GM12872 (cell line): ENCODE measurements at regions not wholly inside any gene's neighbourhood (a gene's known extent, or its start where the extent isn't known, plus 50 kb on each side); places are given as distances from the start of the nearest gene placed in this dataset.

Source experiments
- TF ChIP-seq, protein P1 (sequence below): IDR thresholded peaks from 3 replicates; pipeline ENCODE4 v1.5.1; 2011; ENCODE audit warnings: low read depth, mild to moderate bottlenecking, low read length, moderate library complexity; ENCODE audit not compliant: insufficient read depth

DNA sequence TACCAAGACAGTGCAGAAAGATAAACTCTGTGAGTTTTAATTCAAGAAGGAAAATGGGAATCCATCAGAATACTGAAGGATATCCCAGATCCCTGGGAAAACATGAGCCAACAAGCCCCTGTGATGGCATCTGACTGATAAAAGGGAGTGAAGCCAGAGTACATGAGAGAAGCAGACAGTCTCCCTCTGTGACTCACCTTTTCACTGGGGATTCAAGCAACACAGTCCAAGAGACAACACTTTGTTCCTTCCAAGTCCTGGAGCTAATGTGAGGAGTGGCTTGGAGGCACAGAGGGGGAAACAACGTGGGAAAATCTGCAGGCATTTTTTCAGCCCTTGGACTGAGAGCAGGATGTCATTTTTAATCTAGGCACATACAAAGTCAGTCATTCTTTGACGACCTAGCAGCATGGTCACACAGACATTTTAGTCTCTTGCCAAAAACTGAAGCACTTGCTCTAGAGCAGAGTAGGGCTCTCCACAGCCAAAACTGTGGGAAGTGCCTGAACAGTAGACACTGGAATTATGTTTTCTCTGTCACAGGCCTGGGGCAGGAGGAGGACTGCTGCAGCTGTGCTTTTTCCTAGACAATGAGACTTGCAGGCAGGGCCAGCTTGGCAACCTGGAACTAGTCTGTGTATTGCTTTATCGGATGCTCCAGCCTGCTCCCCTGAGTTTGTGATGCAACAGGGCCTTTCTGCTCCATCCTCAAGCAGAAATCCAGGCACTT, 465.0 kb upstream of the GJE1 start:
- TF ChIP-seq, protein P1, sequence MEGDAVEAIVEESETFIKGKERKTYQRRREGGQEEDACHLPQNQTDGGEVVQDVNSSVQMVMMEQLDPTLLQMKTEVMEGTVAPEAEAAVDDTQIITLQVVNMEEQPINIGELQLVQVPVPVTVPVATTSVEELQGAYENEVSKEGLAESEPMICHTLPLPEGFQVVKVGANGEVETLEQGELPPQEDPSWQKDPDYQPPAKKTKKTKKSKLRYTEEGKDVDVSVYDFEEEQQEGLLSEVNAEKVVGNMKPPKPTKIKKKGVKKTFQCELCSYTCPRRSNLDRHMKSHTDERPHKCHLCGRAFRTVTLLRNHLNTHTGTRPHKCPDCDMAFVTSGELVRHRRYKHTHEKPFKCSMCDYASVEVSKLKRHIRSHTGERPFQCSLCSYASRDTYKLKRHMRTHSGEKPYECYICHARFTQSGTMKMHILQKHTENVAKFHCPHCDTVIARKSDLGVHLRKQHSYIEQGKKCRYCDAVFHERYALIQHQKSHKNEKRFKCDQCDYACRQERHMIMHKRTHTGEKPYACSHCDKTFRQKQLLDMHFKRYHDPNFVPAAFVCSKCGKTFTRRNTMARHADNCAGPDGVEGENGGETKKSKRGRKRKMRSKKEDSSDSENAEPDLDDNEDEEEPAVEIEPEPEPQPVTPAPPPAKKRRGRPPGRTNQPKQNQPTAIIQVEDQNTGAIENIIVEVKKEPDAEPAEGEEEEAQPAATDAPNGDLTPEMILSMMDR = no peak

DNA sequence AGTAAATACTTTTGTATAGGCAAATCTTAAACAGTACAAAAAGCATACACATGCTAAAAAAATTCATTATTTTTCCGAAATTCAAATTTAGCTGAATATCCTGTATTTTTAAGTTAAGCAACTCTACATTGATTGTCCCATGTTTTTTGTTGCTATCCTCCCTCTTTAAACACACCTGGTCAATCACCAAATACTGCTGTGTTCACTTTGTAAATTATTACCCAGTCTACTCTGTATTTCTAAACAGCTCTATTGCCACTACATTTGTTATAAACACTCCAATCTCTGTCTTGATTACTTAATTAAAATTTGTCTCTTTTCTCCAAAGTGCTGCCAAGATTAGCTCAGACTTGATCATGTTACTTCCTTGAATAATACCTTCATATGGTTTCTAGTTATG, 466.5 kb upstream of the GJE1 start:
- TF ChIP-seq, protein P1 = no peak

DNA sequence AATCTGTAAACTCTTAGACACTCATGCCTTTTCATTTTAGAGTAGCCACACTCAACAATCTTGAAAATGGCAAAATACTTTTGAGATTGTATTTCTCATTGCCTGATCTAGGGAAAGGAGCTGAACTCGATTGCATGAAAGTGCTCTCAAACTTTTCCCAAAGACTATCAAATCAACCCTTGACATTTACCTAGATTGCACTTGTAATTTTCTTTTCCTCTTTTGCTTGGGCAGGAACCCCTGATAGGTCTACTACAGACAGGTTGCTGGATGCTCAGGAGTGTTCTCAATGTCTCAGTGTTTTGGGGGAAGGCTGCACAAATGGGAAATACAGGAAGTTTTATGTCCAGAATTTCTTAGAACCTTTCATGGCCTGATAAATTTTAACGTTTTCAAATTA, 468.0 kb upstream of the GJE1 start:
- TF ChIP-seq, protein P1 = no peak

DNA sequence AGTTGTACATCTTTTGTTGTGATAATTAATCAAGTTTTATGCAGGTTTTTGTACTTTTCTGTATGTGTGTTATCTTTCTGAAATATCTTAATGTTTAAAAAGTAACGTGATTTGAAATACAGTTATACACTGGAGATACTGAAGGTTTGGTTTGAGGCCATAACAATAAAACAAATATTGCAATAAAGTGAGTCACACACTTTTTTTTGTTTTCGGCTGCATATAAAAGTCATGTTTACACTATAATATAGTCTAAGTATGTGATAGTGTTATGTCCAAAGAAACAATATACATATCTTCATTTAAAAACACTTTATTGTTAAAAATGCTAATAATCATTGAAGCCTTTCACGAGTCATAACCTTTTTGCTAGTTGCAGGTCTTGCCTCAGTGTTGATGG, 473.1 kb upstream of the GJE1 start:
- TF ChIP-seq, protein P1 = no peak

DNA sequence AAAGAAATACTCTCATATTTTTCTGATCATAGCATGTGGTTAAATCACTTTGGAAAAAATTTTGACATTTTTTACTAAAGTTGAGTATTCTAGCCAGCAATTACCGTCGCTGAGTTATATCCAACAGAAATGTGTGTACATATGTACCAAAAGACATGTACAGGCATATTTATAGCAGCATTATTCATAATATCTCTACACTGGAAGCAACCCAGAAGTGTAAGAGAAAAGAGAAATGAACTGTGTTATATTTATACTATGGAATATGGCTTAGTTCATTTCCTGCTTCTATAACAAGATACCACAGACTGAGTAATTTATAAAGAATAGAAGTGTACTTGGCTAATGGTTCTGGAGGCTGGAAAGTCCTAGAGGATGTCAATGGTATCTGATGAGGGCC, 474.0 kb upstream of the GJE1 start:
- TF ChIP-seq, protein P1 = no peak

DNA sequence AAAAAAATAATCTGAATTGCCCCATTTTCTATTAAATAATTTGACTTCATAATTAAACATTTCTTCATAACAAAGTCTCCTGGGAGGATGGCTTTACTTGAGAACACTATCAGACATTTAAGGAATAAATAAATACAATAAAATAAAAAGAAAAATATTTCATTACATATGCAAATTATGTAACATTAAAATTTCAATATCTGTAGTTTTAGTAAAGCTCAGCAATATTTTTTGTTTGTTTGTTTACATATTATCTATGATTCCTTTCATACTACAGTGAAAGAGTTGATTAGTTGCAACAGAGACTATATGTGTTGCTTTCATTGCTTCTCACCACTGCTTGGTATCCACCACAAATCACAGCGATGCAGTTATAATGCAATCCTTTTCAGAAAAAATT, 474.9 kb upstream of the GJE1 start:
- TF ChIP-seq, protein P1 = no peak

DNA sequence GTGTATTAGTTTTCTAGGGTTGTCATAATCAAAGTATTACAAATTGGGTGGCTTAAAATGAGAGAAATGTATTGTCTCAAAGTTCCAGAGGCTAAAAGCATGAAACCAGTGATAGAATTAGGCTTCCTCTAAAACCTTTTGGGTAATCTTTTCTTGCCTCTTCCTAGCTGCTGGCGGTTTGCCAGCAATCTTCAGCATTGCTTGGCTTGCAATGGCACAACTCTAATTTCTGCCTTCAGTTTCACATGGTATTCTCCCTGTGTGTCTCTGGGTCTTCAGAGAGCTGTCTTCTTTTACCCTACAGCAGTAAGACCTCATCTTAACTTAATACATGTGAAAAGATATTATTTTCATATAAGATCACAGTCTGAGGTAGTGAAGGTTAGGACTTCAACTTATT, 479.1 kb upstream of the GJE1 start:
- TF ChIP-seq, protein P1 = no peak
